Neural crest cell (in vitro differentiated cells): ENCODE measurements at regions not wholly inside any gene's neighbourhood (a gene's known extent, or its start where the extent isn't known, plus 50 kb on each side); places are given as distances from the start of the nearest gene placed in this dataset.

Experiments used
- DNase-seq: peaks from one replicate; pipeline ENCODE4 v3.0.0; 2021; ENCODE audit warnings: low read depth, mixed read lengths, low spot score
- H3K27ac Mint-ChIP-seq: one replicate; pipeline ENCODE4 v1.8.0; 2021; ENCODE audit warnings: mild to moderate bottlenecking, mixed read lengths; ENCODE audit not compliant: unreplicated experiment
- H3K27me3 Mint-ChIP-seq: 2 replicates; pipeline ENCODE4 v1.8.0; 2021; ENCODE audit warnings: low read depth, mild to moderate bottlenecking, mixed read lengths
- H3K36me3 Mint-ChIP-seq: 2 replicates; pipeline ENCODE4 v1.8.0; 2021; ENCODE audit warnings: low read depth, mild to moderate bottlenecking, mixed read lengths
- H3K4me1 Mint-ChIP-seq: 2 replicates; pipeline ENCODE4 v1.8.0; 2021; ENCODE audit warnings: mixed read lengths
- H3K4me3 Mint-ChIP-seq: one replicate; pipeline ENCODE4 v1.8.0; 2021; ENCODE audit warnings: mild to moderate bottlenecking, mixed read lengths
- H3K9me3 Mint-ChIP-seq: 2 replicates; pipeline ENCODE4 v1.8.0; 2021; ENCODE audit warnings: mixed read lengths
- CTCF ChIP-seq: fragments of 200-600 bp; sonication (generic); conservative IDR thresholded peaks from 2 replicates; pipeline ENCODE4 v1.5.0; 2021; ENCODE audit warnings: antibody characterized with exemption, mild to moderate bottlenecking

GRCh38 chr16:26344240-26344776 is 652.5 kb downstream of the HS3ST4 start:
- Mint-ChIP-seq H3K27ac (no peak overlapping the region), H3K4me1 (no peaks in the 10 kb centered on the region), H3K4me3 (no peak overlapping the region), H3K27me3 (peaks cover 13% of the 10 kb centered on the region), H3K9me3 (no peaks in the 10 kb centered on the region), H3K36me3 (no peaks in the 10 kb centered on the region)
- DNase-seq, result no peak
- no peak for TF ChIP-seq CTCF

- peaks cover 13% of the 10 kb centered on the region for H3K27me3 Mint-ChIP-seq
- no peak for TF ChIP-seq CTCF
- H3K4me1 Mint-ChIP-seq, result no peaks in the 10 kb centered on the region
- DNase-seq, result no peak
- no peak overlapping the region for H3K27ac Mint-ChIP-seq
- no peak overlapping the region for H3K4me3 Mint-ChIP-seq
- H3K36me3 Mint-ChIP-seq, result no peaks in the 10 kb centered on the region
- H3K9me3 Mint-ChIP-seq, result no peaks in the 10 kb centered on the region
Observed at GRCh38 chr16:26344976-26345375, 653.2 kb downstream of the HS3ST4 start.

- Mint-ChIP-seq H3K27me3 (peaks cover 13% of the 10 kb centered on the region), H3K4me1 (no peaks in the 10 kb centered on the region), H3K4me3 (no peak overlapping the region), H3K9me3 (peaks cover under 1% of the 10 kb centered on the region), H3K27ac (no peak overlapping the region), H3K36me3 (no peaks in the 10 kb centered on the region)
- DNase-seq, result no peak
- no peak for TF ChIP-seq CTCF
Observed at GRCh38 chr16:26345966-26346365, 654.2 kb downstream of the HS3ST4 start.

- peaks cover 3% of the 10 kb centered on the region for H3K9me3 Mint-ChIP-seq
- no peak overlapping the region for H3K27ac Mint-ChIP-seq
- H3K4me3 Mint-ChIP-seq, result no peak overlapping the region
- TF ChIP-seq CTCF, result no peak
- no peaks in the 10 kb centered on the region for H3K36me3 Mint-ChIP-seq
- peaks cover 13% of the 10 kb centered on the region for H3K27me3 Mint-ChIP-seq
- DNase-seq, result no peak
- no peaks in the 10 kb centered on the region for H3K4me1 Mint-ChIP-seq
Observed at GRCh38 chr16:26348095-26348494, 656.3 kb downstream of the HS3ST4 start.

GRCh38 chr16:26360867-26361266 is 669.1 kb downstream of the HS3ST4 start:
- peaks cover 3% of the 10 kb centered on the region for H3K27me3 Mint-ChIP-seq

More at GRCh38 chr16:26360867-26361266, 669.1 kb downstream of the HS3ST4 start:
- no peak for DNase-seq
- Mint-ChIP-seq H3K4me1 (no peaks in the 10 kb centered on the region), H3K27ac (no peak overlapping the region), H3K36me3 (no peaks in the 10 kb centered on the region), H3K4me3 (no peak overlapping the region), H3K9me3 (no peaks in the 10 kb centered on the region)
- TF ChIP-seq CTCF, result no peak
